ENCODE measurements at regions not wholly inside any gene's neighbourhood (a gene's known extent, or its start where the extent isn't known, plus 50 kb on each side); places are given as distances from the start of the nearest gene placed in this dataset.

DNA sequence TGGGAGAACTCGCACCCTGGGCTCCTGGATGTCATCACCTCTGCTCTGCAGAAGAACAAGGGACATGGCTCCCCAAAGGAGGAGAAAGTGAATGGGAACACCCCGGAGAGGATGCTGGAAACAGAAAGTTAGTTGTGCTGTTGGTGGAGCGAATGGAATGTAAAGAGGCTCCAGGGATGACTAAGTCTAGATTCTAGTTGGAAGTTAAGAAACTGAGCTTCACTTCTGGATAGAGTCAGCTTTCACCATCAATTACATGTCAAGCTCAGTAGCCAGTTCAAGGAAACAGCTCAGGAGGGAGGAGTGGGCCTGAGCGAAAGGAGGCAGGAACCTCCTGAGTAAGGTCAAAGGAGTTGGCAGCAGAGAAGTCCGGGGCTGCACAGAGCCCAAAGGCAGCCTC lies 132.1 kb upstream of the ARID1B start:
- no peak for DNase-seq (ENCODE audit: low read depth, low spot score)
- H2AFZ ChIP-seq (ENCODE audit: control insufficient read depth, low read length): no peak overlapping the region
- TF ChIP-seq, protein P1, sequence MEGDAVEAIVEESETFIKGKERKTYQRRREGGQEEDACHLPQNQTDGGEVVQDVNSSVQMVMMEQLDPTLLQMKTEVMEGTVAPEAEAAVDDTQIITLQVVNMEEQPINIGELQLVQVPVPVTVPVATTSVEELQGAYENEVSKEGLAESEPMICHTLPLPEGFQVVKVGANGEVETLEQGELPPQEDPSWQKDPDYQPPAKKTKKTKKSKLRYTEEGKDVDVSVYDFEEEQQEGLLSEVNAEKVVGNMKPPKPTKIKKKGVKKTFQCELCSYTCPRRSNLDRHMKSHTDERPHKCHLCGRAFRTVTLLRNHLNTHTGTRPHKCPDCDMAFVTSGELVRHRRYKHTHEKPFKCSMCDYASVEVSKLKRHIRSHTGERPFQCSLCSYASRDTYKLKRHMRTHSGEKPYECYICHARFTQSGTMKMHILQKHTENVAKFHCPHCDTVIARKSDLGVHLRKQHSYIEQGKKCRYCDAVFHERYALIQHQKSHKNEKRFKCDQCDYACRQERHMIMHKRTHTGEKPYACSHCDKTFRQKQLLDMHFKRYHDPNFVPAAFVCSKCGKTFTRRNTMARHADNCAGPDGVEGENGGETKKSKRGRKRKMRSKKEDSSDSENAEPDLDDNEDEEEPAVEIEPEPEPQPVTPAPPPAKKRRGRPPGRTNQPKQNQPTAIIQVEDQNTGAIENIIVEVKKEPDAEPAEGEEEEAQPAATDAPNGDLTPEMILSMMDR (optimal IDR thresholded peaks at IDR 0.05 in 1 of 3, IDR thresholded peaks at IDR 0.05 in 1 of 3, conservative IDR thresholded peaks at IDR 0.05 in 1 of 3; ENCODE audit: extremely low read depth in 1 of 3, insufficient read depth in 2 of 3, low read length in 3 of 3): no peak
- TF ChIP-seq EZH2 (IDR thresholded peaks at IDR 0.05; ENCODE audit: low read length): no peak
- H4K20me1 ChIP-seq (ENCODE audit: control insufficient read depth, extremely low read depth, insufficient read depth, low read length): no peaks in the 10 kb centered on the region
- no peak overlapping the region for H3K27ac ChIP-seq (ENCODE audit: control insufficient read depth, insufficient read depth, low read length)
- no peaks in the 10 kb centered on the region for H3K36me3 ChIP-seq (ENCODE audit: control insufficient read depth in 2 of 2, extremely low read depth in 1 of 2, insufficient read depth in 2 of 2, low read length in 2 of 2)
- H3K4me1 ChIP-seq (ENCODE audit: control insufficient read depth, extremely low read depth, insufficient read depth, low read length): no peaks in the 10 kb centered on the region
- H3K27me3 ChIP-seq (ENCODE audit: control insufficient read depth, extremely low read depth, insufficient read depth, low read length): no peaks in the 10 kb centered on the region
- H3K79me2 ChIP-seq (ENCODE audit: control insufficient read depth, insufficient read depth, low read length): no peaks in the 10 kb centered on the region
- dilution Hi-C loops (cut with MboI; ENCODE audit: extremely low pct_ligation_motif_present, low sequenced_read_pairs): no loop called here
- no peaks in the 10 kb centered on the region for H3K9me1 ChIP-seq (ENCODE audit: control insufficient read depth, extremely low read depth, insufficient read depth, low read length)
- H3K9me3 ChIP-seq (ENCODE audit: control insufficient read depth, low read depth, low read length): no peaks in the 10 kb centered on the region
- H3K4me2 ChIP-seq (ENCODE audit: control insufficient read depth, extremely low read depth, insufficient read depth, low read depth, low read length): no peak overlapping the region
- H3K4me3 ChIP-seq (ENCODE audit: control insufficient read depth in 2 of 3, extremely low read depth in 1 of 3, insufficient read depth in 2 of 3, low read depth in 1 of 3, low read length in 3 of 3): no peak overlapping the region
- no peak overlapping the region for H3K9ac ChIP-seq (ENCODE audit: control insufficient read depth, extremely low read depth, insufficient read depth, low read length)
- FAIRE-seq: no peak

DNA sequence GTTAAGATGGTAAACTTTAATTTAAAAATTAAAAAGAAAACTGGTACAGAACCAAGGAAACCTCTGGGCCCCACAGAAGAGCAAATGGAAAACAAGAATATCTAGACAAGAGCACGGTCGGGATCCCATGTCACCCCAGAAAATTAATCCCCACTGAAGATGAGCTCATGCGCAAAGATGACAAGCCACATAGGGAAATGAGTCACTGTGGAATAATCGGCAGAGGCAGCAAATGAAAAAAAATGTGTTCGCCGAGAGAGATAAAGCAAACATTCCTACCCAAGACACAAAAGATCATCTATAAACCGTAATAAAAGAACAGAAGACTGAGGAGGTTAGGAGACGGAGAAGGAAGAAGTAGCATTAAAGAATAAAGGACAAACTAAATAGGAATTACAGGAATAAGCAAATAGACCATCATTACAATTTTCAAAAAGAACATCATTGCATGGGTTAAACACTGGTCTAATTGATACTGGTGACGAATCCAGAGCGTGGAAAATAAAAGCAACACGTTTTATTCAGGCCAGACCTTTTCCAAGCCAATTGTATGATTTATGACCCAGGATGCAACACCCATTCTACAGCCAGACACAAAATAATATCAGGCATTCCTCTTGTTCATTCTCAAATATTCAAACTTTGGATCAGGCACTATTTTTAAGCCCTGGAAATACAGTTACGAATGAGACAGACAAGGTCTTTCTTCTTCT lies 138.0 kb upstream of the ARID1B start:
- no peak for FAIRE-seq

More for the DNA sequence above, 138.0 kb upstream of the ARID1B start:
- Histone ChIP-seq H3K4me1 (ENCODE audit: control insufficient read depth, extremely low read depth, insufficient read depth, low read length) (no peaks in the 10 kb centered on the region), H3K9ac (ENCODE audit: control insufficient read depth, extremely low read depth, insufficient read depth, low read length) (no peak overlapping the region), H2AFZ (ENCODE audit: control insufficient read depth, low read length) (no peak overlapping the region), H3K27ac (ENCODE audit: control insufficient read depth, insufficient read depth, low read length) (no peak overlapping the region), H3K36me3 (ENCODE audit: control insufficient read depth in 2 of 2, extremely low read depth in 1 of 2, insufficient read depth in 2 of 2, low read length in 2 of 2) (no peaks in the 10 kb centered on the region), H4K20me1 (ENCODE audit: control insufficient read depth, extremely low read depth, insufficient read depth, low read length) (no peaks in the 10 kb centered on the region), H3K27me3 (ENCODE audit: control insufficient read depth, extremely low read depth, insufficient read depth, low read length) (no peaks in the 10 kb centered on the region), H3K9me1 (ENCODE audit: control insufficient read depth, extremely low read depth, insufficient read depth, low read length) (no peaks in the 10 kb centered on the region), H3K79me2 (ENCODE audit: control insufficient read depth, insufficient read depth, low read length) (no peaks in the 10 kb centered on the region), H3K4me3 (ENCODE audit: control insufficient read depth in 2 of 3, extremely low read depth in 1 of 3, insufficient read depth in 2 of 3, low read depth in 1 of 3, low read length in 3 of 3) (no peak overlapping the region), H3K9me3 (ENCODE audit: control insufficient read depth, low read depth, low read length) (no peaks in the 10 kb centered on the region), H3K4me2 (ENCODE audit: control insufficient read depth, extremely low read depth, insufficient read depth, low read depth, low read length) (no peak overlapping the region)
- no peak for TF ChIP-seq EZH2 (IDR thresholded peaks at IDR 0.05; ENCODE audit: low read length)
- TF ChIP-seq, protein P1 (optimal IDR thresholded peaks at IDR 0.05 in 1 of 3, IDR thresholded peaks at IDR 0.05 in 1 of 3, conservative IDR thresholded peaks at IDR 0.05 in 1 of 3; ENCODE audit: extremely low read depth in 1 of 3, insufficient read depth in 2 of 3, low read length in 3 of 3): no peak
- no peak for DNase-seq (ENCODE audit: low read depth, low spot score)
- dilution Hi-C loops (cut with MboI; ENCODE audit: extremely low pct_ligation_motif_present, low sequenced_read_pairs): no loop called here

Data from keratinocyte (primary cell).